HG03280 (cell line): ENCODE measurements at regions not wholly inside any gene's neighbourhood (a gene's known extent, or its start where the extent isn't known, plus 50 kb on each side); places are given as distances from the start of the nearest gene placed in this dataset.

Source experiments
- ATAC-seq: cut with Tn5 transposase; IDR thresholded peaks from one replicate; pipeline ENCODE4 v1.9.1; 2021; ENCODE audit warnings: mild to moderate bottlenecking, moderate library complexity; ENCODE audit not compliant: unreplicated experiment

DNA sequence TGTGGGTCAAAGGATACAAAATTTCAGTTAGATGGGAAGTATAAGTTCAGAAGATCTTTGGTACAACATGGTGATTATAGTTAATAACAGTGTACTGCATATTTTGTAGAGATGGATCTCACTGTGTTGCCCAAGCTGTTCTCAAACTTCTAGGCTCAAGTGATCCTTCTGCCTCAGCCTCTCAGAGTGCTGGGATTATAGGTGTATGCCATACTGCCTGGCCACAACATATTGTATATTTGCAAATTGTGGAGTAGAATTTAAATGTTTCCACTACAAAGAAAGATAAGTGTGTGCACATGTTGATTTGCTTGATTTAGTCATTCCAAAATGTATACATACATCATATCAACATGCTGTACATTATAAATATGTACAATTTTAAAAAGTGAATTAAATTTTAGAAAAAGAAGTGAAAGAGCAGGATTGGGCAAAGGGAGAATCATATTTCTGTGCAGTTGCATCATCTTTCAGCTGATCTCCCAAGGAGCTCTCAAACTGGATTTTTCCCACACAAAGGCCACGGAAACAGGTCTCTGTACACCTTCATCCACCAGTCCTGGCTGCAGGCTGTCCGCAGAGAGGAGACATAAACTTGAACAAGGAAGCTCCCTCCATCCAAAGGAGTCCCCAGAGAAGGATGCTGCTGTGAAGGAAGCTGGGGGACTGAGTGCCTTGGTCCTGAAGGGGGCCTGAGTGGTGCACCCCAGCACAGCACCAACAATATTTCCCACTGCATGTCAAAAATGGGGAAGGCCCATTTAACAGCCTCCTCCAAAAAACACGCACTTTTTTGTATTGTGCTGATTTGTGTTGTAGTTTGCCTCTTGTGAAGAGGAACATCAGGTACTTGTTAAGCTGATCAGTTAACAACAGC, 217.1 kb upstream of the GHITM start:
- ATAC-seq: no peak

DNA sequence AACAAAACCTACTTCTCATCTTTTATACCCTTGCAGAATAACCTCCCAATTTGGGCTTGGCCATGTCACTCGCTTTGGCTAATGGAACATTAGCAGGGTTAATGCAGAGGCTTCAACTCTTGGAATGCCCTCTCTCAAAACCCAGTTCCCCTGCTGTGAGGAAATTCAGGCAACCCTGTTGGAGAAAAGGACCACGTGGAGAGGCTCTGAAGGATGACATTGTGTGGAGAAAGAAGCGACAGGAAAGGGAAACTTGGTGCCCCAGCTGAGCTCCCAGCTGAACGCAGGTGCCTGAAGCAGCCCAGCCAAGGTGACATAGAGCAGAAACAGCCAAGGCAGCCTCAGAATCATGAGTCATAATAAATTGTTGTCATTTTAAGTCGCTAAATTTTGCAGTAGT, 214.2 kb upstream of the GHITM start:
- no peak for ATAC-seq

DNA sequence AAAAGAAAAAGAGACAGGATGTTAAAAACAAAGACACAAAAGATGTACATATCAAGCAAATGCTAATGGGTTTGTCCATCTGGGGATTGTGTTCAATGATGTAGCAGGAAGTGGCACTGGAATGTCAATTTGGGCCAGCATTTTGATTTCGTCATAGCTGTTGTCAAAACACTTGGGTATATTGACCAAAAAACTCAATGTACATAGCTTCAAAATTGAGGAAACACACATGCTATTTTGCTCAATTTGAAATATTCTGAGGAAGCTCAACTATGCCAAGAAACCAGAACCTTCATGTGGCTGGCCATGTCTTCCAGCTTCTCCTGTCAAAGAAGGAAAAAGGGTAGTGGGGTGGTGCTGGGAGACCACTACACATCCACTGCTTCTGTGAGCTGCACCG, 212.7 kb upstream of the GHITM start:
- ATAC-seq: no peak

DNA sequence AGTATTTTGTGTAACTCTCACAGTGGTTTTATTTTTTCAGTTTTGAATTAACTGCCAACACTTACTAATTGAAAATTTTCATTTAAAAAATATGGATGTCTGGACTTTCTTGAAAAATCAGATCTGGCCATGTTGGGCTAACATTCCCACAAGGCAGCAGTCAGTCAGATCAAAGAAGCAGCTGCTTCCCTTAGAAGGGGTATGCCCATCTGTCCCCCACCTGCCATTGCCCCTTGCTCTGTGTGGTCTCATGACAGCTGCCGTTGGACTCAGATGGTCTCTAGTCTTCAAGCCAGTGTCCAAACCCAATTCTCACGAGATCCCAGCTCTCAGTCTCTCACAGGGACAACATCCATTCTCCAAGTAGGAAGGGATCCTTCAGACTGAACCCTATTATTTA, 212.1 kb upstream of the GHITM start:
- ATAC-seq: no peak

DNA sequence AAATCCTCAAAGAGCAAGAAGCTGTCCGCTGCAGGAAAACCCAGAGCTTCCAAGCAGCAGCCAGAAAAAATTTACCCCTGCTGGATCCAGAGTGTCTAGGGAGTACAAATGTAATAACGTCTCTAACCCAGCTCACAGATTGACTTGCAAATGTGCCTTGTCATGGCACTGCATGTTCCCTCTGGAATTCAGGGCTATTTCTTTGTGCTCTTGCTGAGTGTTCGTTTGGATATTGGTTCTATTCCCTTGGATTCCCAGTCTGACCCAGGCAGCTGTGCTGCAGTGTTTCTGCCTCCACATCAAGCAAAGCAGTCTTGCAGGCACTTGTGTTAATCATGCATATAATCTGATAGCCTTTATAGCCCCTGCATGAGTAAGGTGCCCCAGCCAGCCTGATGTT, 209.9 kb upstream of the GHITM start:
- ATAC-seq: no peak

DNA sequence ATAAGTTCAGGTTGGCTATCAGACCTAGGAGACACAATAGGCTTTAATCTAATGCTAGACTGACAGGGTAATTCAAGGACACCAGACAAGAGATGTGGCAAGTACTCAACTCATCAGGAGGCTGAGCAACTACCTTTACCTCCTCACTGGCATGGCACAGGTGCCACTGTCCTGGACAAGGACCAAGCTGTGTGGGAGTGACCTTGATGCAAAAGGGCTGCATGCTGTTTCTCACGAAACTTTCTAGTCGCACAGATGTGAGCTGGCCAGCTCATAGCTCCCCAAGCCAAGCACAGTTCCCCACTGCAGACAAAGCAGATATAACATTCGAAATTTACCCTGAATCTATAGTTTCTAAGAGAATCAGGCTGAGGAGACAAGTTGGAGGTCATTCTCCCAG, 207.6 kb upstream of the GHITM start:
- ATAC-seq: no peak

DNA sequence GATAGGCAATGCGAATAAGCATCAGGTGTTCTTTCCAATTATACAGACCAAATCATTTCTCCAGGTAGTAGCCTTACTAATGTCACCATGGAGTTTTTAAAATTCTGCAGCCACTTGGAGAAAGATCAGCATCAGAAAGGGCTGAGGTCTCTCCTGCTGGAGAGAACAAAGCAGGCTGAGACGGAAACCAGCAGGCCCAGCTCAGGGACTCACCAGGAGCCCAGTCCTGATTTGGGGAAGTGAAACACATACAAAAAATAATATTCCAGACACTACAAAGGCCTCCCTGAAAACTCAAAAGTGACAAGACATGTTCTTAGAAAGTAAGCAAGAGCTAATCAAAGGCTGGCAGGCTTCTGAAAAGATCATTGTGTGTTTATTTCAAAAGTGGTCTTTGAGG, 207.1 kb upstream of the GHITM start:
- no peak for ATAC-seq

DNA sequence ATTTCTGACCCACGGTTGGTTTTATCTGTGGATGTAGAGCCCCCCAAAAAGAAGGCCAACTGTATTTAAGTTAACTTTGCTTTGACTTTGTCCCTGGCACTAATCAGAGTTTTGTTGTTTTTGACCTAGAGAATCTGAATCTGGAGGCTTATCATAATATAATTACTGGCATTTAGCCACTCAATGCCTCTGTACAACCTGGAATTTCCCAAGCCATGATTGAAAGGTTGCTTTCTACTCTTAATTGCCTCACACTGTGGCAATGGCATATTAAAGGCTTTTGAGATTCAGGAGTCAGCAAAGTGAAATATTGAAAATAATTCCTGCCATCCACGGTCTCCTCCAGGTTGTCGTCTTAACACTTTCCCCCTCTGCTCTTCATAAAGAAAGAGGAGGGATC, 205.2 kb upstream of the GHITM start:
- no peak for ATAC-seq

DNA sequence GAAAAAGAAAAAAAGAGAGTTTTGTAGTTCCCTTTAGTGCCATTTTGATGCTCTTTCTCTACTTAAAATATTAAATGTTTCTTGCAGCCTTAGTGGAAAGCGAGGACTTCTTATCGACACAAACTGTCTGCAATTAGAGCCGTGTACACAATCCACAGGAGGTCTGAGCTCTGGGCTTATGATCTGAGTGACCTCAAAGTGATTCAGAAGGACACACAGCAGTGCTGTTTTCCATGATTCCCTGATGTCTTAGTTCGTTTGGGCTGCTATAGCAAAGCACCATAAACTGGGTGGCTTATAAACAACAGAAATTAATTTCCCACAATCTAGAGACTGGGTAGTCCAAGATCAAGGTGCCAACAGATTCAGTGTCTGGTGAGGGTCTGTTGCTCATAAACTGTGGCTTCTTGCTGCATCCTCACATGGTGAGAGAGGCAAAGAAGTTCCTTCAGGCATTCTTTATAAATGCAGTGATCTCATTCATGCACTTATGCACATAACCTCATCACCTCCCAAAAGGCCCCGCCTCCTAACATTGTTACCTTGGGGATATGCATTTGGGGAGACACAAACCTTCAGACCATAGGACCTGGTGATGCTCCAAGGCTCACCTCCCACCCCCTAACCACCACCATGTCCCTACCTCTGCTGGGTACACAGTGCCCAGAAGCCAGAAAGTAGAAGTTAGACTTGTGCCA, 204.5 kb upstream of the GHITM start:
- no peak for ATAC-seq

DNA sequence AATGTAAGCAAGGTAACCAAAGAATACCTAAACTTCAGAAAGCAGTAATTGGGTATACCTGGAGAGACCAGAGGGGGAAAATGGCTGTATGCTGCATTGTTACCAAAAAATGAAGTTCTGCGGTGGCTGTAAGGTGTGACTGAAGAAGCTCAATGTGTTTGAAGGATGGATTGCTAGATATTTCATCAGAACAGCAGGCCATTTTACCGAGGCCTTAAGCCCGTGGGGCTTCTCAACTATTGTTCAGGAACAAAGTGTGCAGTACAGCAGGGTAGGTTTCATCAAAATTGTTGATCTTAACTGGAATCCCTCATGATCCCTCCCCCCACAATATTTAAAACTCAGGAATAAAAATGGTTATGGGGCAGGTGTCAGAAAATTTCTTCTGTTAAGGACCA, 204.0 kb upstream of the GHITM start:
- ATAC-seq: no peak

DNA sequence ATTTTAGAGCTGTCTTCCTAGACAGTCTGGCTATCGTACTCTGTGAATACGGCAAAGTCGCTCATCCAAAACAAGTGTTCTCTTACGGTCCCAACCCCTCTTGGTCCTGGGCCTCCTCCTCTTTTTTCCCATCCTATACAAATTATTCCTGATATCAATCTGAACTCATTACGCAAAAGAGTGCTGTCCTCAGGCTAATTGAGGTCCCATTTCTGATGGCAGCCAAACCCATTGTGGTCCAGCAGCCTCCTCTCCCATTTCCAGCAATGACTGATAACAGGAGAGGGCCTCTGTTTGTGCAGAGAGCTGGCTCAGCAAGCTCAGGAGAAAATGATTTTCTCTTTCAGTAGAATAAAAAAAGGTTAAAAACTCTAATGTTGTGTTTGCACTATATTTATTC, 203.4 kb upstream of the GHITM start:
- no peak for ATAC-seq

DNA sequence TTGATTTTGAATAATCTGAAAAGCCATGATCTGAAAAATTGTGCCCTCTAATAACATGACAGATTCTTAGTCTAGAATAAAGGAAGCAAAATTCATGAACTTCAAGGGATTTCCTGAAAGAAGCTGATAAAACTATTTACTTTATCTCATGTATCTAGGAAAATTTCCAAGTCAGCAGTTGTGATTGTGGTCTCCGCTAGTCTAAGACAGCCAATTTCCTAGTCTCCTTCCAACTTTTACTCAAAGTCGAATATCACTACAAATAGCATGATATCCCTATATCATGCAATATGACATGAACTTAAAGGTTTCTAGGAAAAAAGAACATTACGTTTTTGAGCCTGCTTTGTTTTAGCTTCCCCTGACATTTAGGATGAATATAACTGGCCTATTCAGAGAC, 202.1 kb upstream of the GHITM start:
- no peak for ATAC-seq

DNA sequence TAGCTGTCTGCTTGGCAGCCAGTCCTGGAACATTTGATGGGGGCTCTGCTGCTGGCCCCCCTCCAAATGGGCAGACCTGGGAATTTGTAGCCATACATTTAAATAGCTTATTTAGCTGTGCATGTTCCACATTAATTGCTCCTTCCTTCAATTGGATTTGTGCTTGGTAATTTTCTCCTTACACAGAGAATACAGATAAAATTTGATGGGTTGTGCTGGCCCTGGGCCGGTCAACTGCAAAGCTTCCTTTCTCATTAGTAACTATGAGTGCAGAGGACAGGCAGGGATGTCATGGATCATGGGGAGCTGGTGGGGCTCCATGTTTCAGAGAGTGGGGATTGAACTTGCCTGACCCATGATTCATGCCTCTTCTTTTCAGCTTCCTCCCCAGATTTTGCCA, 201.5 kb upstream of the GHITM start:
- no peak for ATAC-seq

DNA sequence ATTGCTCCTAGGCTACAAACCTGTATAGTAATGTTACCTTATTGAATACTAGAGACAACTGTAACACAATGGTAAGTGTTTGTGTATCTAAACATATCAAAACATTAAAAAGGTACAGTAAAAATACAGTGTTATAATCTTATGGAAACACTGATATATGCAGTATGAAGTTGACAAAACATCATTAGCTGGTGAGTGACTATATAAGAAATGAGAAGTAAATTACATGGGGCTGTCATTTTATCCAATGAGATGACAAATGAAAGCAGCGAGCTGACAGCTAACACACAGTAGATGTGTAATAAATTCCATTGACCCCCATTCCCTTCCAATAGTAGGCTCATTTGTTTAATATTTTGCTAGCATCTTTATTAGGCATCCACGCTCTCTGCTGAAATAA, 198.1 kb upstream of the GHITM start:
- ATAC-seq: no peak

DNA sequence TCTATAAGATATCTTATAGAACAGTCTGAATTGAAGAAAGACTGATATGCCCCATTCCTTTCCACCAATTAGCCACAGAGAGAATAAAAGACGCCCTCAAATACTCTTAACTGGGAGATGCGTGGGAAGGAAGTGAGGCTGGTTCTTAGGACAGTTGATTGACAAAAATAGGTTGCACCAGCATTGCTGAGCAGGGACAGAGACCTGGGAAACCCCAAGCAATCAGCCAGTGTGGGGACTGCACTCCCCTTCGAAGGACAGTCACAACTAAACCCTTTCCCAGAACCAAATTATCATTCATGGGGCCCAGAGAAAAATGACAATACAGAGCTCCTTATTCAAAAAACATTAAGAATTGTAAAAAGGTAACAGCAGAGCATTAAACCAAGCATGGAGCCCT, 196.9 kb upstream of the GHITM start:
- ATAC-seq: no peak

DNA sequence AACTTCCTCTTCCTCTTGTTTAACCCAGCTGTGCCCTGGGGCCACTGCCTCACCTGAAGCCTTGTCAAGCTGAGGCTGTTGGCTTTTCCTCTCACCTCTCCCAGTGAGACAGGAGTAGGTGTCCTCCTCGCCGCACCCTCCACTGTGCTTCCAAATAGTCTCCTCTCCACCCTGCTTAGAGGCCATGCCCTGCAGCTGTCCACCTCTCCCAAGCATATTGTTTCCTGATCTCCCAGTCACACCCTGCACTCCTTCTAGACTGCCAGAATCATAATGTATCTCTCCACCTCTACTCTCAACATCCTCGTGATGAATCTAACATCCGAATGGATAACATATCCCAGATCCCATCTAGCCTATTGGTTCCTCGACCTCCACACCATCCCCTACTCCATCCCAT, 196.3 kb upstream of the GHITM start:
- no peak for ATAC-seq

DNA sequence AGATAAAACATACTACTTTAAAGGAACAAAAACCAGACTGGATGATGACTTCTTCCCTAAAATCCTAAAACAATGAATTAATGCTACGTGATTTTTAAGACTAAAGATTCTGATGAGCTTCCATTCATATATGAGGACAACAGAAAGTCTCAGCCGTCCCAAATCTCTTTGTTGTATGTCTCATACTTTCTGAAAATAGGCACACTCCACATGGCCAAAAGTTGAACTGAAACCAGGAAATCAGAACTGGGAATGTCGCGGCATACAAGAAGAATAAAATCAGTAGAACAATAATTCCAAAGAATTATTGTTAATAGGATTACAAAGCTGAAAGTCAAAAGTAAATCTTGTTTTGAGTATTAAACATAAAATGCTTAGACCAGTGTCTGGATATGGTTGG, 195.4 kb upstream of the GHITM start:
- no peak for ATAC-seq

DNA sequence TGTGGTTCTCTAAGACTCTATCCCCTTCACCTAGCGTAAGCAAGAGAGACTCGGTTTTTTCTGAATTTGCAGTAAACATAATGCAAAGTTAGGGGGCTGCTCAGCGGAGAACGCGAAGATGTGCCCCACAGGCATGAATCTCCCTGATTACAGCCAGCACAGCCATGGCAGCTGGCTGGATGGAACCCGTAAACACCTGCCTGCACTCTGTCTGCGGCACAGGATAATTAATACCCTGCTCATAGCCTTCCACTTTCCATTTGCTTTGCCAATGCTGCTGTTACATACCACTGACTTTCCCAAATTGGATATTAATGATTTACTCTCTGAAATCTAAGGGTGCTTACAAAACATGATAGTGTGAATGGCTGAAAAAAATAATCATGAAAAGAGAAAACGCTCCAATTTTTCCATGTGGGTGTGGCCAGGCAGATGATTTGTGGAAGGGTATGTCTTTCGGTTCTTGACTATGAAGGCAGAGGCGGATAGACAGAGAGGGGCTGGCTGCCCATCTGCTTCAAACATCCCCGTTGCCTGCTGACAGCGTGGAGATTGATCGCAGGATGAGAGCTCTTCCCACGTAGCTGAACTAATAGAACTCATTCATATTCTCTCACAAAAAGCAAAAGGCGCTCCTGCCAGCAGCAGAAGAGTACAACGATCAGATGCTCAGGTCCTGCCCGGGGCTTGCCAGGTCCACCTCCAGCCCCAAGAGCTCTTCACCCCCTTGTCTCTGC, 193.2 kb upstream of the GHITM start:
- no peak for ATAC-seq

DNA sequence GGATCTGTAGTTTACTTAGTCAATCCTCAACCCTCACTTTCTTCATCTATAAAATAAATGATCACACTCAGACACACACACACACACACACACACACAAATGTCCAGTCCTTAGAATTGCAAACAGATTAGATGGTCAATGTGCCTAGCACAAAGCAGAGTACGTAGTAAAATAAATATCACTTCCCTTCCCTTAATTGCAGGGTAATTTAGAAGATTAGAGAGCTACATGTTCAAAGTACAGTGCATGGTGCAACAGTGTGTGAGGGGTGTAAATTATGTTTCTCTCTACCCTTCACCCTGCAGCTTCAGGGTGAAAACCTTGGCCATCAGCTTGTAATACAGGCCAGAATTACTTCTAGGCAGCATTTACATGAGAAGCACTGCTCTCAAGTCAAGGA, 187.0 kb upstream of the GHITM start:
- no peak for ATAC-seq

DNA sequence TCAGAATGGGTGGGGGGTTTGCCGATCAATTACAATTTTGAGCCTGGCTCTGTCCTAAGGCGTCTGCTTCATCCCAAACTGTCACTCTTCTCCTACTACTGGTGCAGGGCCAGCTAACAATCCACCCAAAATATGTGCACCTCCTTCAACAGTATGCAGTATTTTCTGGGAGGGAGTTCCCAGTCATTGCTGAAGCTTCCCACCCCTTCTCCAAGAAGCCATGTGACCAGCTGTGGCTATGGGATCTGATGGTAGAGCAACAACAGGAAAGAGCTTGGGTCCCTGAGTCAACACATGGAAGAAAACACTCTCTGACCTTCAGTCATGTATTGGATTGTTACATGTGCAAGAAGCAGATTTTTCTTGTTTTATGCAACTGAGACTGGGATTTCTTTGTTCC, 185.7 kb upstream of the GHITM start:
- no peak for ATAC-seq

DNA sequence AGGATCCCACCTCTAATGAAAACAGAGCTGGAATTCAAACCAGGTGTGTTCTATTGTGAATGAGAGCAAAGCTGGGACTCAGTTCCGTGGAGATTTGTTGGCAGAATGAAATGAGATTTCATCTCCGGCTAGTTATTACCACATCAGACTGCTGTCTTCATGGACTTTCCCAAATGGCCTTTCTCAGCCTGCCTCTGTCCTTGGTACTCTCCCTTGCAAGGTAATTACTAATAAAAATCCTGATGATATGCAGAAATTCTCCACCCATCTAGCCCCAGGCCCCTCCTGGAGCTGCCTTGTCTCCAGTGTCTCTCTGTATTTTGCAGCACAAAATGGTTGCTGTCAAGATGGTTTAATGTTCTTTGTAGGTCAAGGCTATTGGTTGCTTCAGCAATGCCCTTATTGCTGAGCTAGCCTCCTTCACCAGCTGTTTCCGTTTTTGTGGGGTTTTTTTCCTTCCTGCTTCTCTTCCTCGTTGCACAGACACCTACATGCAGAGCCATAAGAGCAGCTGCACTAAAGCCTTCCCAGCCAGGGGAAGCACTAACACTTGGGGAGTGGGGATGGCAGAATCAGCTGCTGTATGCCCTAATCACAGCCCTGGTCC, 185.0 kb upstream of the GHITM start:
- ATAC-seq: no peak

DNA sequence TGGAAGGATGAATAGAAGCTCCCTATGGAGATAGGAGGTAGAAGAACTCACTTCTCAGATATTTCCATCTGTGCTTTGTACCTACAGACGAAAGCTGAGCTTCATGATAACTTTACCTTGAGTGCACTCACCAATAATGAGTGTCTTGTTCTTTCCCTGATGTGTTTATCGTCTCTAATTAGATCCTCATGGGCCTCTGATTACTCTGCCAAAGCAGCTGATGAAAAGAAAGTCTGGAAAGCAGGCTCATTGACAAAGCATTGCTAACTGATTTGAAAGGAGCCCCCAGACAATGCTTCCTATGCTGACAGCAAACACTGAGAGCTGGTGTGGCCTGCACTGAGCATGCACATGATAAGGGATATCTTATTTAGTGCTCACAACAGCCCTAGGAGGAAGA, 183.9 kb upstream of the GHITM start:
- no peak for ATAC-seq
